ENCODE measurements at regions not wholly inside any gene's neighbourhood (a gene's known extent, or its start where the extent isn't known, plus 50 kb on each side); places are given as distances from the start of the nearest gene placed in this dataset.

DNA sequence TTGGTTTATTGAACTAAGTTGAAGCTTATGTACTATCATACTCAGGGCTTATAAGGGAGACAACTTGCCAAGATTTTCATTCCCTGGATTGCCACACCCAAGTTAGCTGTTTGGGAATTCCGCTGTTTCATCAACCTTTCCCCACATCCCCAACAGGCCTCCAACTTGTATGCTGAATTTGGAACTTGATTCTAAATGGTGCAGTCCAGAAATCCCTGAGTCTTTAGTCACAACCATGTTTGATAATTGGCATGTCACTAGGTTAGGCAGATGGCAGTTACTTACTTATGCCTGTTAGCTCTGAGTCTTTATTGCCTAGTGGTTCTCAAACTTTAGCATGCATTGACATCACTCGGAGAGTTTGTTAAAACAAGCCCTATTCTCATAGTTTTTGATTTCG is 135.4 kb upstream of the PRPS1L1 start:
- H3K36me3 ChIP-seq (ENCODE audit: insufficient read depth, low read length): no peaks in the 10 kb centered on the region
- no peaks in the 10 kb centered on the region for H3K4me1 ChIP-seq (ENCODE audit: insufficient read depth, low read length)
- no peak overlapping the region for H3K4me3 ChIP-seq (ENCODE audit: low read length)
- H3K27me3 ChIP-seq (ENCODE audit: insufficient read depth, low read length): no peaks in the 10 kb centered on the region
- no peaks in the 10 kb centered on the region for H3K9me3 ChIP-seq (ENCODE audit: low read length)
- H2AFZ ChIP-seq (ENCODE audit: low read depth, low read length): no peak overlapping the region

DNA sequence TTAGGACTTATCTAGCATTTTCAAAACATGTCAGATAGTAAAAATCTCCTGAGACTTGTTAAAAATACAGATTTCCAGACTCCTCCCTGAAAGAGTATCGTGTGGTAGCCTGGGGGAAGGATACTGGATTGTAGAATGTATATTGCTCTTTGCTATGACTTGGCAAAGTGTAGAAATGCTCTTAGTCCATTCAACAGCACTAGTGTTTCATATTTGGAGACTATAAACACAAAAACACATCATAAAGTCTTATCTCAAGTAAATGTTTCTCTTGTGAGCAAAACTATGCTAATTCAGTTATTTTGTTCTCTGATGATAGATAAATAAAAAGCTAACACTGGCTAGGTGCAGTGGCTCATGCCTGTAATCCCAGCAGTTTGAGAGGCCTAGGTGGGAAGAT is 137.5 kb upstream of the PRPS1L1 start:
- Histone ChIP-seq H3K4me1 (ENCODE audit: insufficient read depth, low read length) (no peaks in the 10 kb centered on the region), H3K9me3 (ENCODE audit: low read length) (no peaks in the 10 kb centered on the region), H3K36me3 (ENCODE audit: insufficient read depth, low read length) (no peaks in the 10 kb centered on the region), H3K27me3 (ENCODE audit: insufficient read depth, low read length) (no peaks in the 10 kb centered on the region), H2AFZ (ENCODE audit: low read depth, low read length) (no peak overlapping the region), H3K4me3 (ENCODE audit: low read length) (no peak overlapping the region)

DNA sequence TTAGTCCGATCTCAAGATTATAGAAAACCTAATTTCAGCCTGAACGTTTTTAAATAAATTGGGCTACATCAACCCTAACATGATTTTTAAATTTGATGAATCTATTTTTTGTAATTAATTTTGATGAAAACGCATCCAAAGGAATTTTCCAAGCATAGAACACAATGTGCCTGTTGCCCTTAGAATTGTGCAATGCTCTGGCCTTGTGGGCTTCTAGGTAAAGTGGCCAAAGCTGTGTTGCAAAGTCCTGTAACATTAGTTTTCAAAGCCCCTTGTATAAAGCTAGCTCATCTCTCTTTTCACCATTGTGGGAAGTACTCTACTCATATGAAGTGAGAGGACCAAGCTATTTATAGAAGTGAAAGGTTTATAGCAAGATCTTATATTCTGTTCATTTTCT is 138.4 kb upstream of the PRPS1L1 start:
- Histone ChIP-seq H3K36me3 (ENCODE audit: insufficient read depth, low read length) (no peaks in the 10 kb centered on the region), H3K9me3 (ENCODE audit: low read length) (no peaks in the 10 kb centered on the region), H3K4me1 (ENCODE audit: insufficient read depth, low read length) (no peaks in the 10 kb centered on the region), H2AFZ (ENCODE audit: low read depth, low read length) (no peak overlapping the region), H3K27me3 (ENCODE audit: insufficient read depth, low read length) (no peaks in the 10 kb centered on the region), H3K4me3 (ENCODE audit: low read length) (no peak overlapping the region)

DNA sequence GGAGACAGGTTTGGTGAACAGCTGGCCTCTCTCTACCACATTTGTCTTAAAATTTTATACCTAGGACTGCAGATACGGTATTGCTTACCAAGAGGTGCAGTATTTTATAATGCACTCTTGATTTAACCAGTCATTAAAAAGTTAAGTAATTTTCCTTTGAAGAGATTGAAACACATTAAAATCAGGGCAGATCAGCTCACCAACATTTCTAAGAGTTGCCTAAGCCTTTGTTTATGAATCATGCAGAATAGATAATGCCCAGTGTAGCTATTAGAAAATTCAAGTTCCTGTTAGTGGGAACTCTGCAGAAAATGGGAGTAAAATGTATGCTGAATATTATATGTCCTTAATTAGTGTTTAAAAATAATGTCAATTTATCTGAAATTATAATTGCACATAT is 140.2 kb upstream of the PRPS1L1 start:
- no peaks in the 10 kb centered on the region for H3K27me3 ChIP-seq (ENCODE audit: insufficient read depth, low read length)
- no peaks in the 10 kb centered on the region for H3K9me3 ChIP-seq (ENCODE audit: low read length)
- no peak overlapping the region for H2AFZ ChIP-seq (ENCODE audit: low read depth, low read length)
- no peaks in the 10 kb centered on the region for H3K36me3 ChIP-seq (ENCODE audit: insufficient read depth, low read length)
- no peaks in the 10 kb centered on the region for H3K4me1 ChIP-seq (ENCODE audit: insufficient read depth, low read length)
- H3K4me3 ChIP-seq (ENCODE audit: low read length): no peak overlapping the region

DNA sequence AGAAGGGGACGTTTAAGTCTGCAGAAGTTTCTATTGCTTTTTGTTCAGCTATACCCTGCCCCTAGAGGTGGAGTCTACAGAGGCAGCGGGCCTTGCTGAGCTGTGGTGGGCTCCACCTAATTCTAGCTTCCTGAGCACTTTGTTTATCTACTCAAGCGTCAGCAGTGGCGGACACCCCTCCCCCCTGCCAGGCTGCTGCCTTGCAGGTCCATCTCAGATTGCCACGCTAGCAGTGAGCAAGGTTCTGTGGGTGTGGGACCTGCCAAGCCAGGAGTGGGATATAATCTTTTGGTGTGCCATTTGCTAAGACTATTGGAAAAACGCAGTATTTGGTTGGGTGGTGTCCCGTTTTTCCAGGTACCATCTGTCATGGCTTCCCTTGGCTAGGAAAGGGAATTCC is 147.3 kb upstream of the PRPS1L1 start:
- Histone ChIP-seq H3K36me3 (ENCODE audit: insufficient read depth, low read length) (no peaks in the 10 kb centered on the region), H2AFZ (ENCODE audit: low read depth, low read length) (no peak overlapping the region), H3K27me3 (ENCODE audit: insufficient read depth, low read length) (no peaks in the 10 kb centered on the region), H3K9me3 (ENCODE audit: low read length) (no peaks in the 10 kb centered on the region), H3K4me1 (ENCODE audit: insufficient read depth, low read length) (no peaks in the 10 kb centered on the region), H3K4me3 (ENCODE audit: low read length) (no peak overlapping the region)

DNA sequence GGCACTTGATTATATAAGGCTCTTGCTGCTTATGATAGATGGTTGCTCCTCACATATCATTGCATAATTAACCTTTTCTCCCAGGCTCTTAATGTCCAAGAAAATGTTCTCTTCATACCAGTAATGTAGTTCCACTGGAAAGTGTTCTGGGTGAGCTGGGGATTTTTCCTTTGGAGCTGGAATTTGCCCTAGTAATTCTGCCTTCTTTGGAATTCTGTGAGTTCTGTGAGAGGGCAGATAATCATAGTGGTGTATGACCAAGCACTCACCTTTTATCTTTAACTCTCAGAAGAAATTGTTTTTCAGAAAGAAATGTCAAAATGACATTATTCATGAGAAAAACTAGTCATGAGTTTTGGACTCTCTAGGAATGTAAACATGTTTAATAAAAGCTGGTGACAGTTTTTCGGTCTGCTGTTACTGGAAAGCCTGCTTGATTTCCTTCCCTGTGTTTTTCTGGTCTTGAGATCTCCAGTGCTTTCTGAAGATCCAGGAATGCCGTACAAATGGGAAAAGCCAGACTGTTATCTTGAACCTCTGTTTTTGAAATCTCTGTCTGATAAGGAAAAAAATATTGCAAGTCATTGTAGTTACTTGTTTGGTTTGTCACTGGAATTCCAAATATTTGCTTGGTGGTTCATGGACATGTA is 148.3 kb upstream of the PRPS1L1 start:
- H3K36me3 ChIP-seq (ENCODE audit: insufficient read depth, low read length): no peaks in the 10 kb centered on the region
- no peaks in the 10 kb centered on the region for H3K9me3 ChIP-seq (ENCODE audit: low read length)
- no peaks in the 10 kb centered on the region for H3K4me1 ChIP-seq (ENCODE audit: insufficient read depth, low read length)
- H2AFZ ChIP-seq (ENCODE audit: low read depth, low read length): no peak overlapping the region
- no peaks in the 10 kb centered on the region for H3K27me3 ChIP-seq (ENCODE audit: insufficient read depth, low read length)
- no peak overlapping the region for H3K4me3 ChIP-seq (ENCODE audit: low read length)

DNA sequence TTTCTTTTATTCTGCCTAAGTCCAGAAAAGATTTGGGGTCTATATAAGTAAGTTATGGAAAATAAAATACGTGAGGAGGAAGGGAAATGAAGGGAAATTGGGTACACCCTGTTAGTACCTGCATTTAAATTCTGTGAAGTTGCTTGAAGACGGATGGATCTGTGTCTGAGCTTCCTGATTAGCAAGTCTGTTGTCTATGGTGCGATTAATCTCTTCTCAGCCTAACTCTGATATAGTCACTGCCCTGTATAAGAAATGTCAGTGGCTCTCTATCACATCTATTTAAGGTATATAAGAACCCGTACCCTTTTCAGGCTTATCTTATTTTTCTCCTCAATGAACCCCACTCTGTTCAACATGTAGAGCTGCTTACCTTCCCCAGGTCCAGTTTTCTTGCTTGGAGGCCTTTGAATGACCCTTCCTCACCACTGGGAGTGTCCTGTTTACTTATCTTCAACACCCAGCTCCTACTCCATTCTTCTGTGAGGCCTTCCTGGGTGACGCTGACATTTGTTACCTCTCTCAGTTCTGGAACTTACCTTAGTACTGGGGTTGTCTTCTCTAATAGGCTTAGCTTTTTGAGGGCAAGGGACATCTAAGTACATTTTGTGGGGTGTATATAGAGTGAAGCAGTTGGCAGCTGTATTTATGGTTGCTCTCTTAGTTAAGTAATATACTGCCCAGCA is 149.6 kb upstream of the PRPS1L1 start:
- no peaks in the 10 kb centered on the region for H3K4me1 ChIP-seq (ENCODE audit: insufficient read depth, low read length)
- no peaks in the 10 kb centered on the region for H3K9me3 ChIP-seq (ENCODE audit: low read length)
- H2AFZ ChIP-seq (ENCODE audit: low read depth, low read length): no peak overlapping the region
- H3K27me3 ChIP-seq (ENCODE audit: insufficient read depth, low read length): no peaks in the 10 kb centered on the region
- no peak overlapping the region for H3K4me3 ChIP-seq (ENCODE audit: low read length)
- H3K36me3 ChIP-seq (ENCODE audit: insufficient read depth, low read length): no peaks in the 10 kb centered on the region

DNA sequence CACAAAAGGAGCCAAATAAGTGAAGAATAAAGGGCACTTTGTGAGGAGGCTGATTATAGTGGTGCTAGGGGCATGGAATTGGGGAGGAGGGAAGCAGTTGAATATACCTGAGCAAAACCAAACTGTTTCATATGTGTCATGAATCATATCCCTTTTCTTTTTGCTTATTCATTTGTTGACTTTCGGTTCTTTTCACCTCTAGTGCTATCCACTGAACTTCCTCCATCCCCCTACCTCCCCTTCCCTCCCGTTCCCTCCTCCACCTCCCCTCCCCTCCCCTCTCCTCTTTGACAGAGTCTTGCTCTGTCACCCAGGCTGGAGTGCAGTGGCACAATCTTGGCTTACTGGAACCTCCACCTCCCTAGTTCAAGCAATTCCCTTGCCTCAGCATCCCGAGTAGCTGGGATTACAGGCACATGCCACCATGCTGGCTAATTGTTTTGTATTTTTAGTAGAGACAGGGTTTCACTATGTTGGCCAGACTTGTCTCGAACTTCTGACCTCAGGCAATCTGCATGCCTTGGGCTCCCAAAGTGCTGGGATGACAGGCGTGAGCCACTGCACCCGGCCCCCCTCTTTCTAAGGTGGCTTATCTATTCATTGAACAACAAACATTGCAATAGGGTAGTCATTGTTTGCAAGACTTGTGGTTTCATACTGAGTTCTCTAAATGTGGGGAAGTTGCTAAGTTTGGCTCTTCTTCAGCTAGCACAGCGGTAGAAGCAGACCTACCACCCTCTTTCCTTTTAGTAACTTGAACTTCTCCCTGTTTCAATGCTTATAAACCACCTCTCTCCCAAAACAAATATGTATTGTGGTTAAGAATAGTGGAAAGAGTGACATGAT is 150.4 kb upstream of the PRPS1L1 start:
- no peaks in the 10 kb centered on the region for H3K27me3 ChIP-seq (ENCODE audit: insufficient read depth, low read length)
- H3K36me3 ChIP-seq (ENCODE audit: insufficient read depth, low read length): no peaks in the 10 kb centered on the region

DNA sequence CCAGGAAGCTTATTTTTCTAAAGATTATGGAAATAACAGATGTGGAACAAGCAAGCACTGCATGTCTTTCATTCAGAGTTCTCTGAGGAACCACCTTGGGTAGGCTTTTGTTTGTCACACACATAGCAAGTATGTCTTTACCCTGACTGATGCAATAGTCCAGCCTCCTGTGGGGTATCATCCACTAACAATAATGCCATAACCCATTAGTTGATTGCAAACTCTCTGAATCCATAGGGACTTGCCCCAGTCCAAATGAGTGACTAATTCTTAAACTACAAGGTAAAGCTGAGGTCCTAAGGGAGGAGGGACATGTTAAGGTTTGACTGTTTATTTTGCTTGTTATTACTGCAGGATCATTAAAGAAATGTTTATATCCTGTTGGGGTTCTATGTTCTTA is 151.4 kb upstream of the PRPS1L1 start:
- Histone ChIP-seq H3K4me1 (ENCODE audit: insufficient read depth, low read length) (no peaks in the 10 kb centered on the region), H2AFZ (ENCODE audit: low read depth, low read length) (no peak overlapping the region), H3K27me3 (ENCODE audit: insufficient read depth, low read length) (no peaks in the 10 kb centered on the region), H3K4me3 (ENCODE audit: low read length) (no peak overlapping the region), H3K9me3 (ENCODE audit: low read length) (no peaks in the 10 kb centered on the region), H3K36me3 (ENCODE audit: insufficient read depth, low read length) (no peaks in the 10 kb centered on the region)

More for the DNA sequence above, 150.4 kb upstream of the PRPS1L1 start:
- H3K4me1 ChIP-seq (ENCODE audit: insufficient read depth, low read length): no peaks in the 10 kb centered on the region
- H3K9me3 ChIP-seq (ENCODE audit: low read length): no peaks in the 10 kb centered on the region
- H2AFZ ChIP-seq (ENCODE audit: low read depth, low read length): no peak overlapping the region
- no peak overlapping the region for H3K4me3 ChIP-seq (ENCODE audit: low read length)

DNA sequence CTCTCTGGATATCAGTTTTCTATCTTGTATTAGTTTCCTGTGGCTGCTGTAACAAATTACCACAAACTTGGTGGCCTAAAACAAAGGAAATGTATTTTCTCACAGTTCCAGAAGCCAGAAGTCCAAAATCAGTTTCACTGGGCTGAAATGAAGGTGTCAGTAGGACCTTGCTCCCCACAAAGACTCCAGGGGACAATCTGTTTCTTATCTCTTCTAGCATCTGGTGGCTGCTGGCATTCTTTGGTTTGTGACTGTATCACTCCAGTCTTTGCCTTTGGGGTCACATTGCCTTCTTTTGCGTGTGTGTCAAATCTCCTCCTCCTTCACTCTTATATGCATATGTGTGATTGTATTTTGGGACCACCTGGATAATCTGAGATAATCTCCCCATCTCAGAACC is 153.0 kb upstream of the PRPS1L1 start:
- Histone ChIP-seq H3K4me1 (ENCODE audit: insufficient read depth, low read length) (no peaks in the 10 kb centered on the region), H2AFZ (ENCODE audit: low read depth, low read length) (no peak overlapping the region), H3K27me3 (ENCODE audit: insufficient read depth, low read length) (no peaks in the 10 kb centered on the region), H3K9me3 (ENCODE audit: low read length) (no peaks in the 10 kb centered on the region), H3K36me3 (ENCODE audit: insufficient read depth, low read length) (no peaks in the 10 kb centered on the region), H3K4me3 (ENCODE audit: low read length) (no peak overlapping the region)

DNA sequence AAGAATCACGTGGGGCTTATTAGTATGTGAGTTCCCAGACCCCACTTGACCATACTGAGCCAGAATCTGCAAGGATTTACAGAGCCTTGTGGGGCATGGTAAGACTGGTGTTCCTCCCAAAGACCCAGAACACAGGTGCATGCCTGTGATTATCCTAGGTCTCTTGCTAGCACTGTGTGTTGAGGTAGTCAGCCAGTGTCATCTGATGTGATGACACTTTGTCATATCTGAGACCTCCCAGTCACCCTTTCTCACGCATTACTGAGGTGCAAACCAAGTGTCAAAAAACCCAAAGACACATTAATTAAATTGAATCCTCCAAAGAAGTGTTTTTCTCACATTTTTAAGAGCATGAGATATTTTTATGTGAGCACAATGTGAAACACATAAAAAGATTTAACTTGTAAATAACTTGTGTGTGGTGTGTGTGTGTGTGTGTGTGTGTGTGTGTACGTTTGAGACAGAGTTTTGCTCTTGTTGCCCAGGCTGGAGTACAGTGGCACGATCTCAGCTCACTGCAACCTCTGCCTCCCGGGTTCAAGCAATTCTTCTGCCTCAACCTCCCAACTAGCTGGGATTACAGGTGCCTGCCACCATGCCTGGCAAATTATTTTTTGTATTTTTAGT is 162.0 kb upstream of the PRPS1L1 start:
- H2AFZ ChIP-seq (ENCODE audit: low read depth, low read length): no peak overlapping the region
- no peaks in the 10 kb centered on the region for H3K27me3 ChIP-seq (ENCODE audit: insufficient read depth, low read length)
- no peaks in the 10 kb centered on the region for H3K9me3 ChIP-seq (ENCODE audit: low read length)
- H3K4me1 ChIP-seq (ENCODE audit: insufficient read depth, low read length): no peaks in the 10 kb centered on the region
- no peak overlapping the region for H3K4me3 ChIP-seq (ENCODE audit: low read length)
- no peaks in the 10 kb centered on the region for H3K36me3 ChIP-seq (ENCODE audit: insufficient read depth, low read length)

DNA sequence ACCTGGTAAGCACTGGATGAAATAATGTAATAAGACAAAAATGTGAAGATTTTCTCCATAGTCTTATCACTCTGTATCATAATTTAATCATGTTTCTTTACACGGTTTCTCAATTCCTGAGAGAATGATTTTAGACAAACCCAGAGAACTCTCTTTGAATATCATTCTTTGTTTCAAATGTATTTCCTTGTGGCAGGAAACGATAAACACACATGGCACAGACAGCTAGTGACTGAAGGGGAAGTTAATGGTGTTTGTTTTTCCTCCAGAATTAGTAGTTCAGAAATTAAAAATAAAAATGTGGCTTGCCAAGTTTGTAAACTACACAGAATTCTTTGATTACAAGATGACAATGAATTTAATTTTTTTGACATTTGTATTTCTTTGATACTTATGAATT is 163.7 kb upstream of the PRPS1L1 start:
- Histone ChIP-seq H3K4me1 (ENCODE audit: insufficient read depth, low read length) (no peaks in the 10 kb centered on the region), H3K9me3 (ENCODE audit: low read length) (no peaks in the 10 kb centered on the region), H2AFZ (ENCODE audit: low read depth, low read length) (no peak overlapping the region), H3K27me3 (ENCODE audit: insufficient read depth, low read length) (no peaks in the 10 kb centered on the region), H3K36me3 (ENCODE audit: insufficient read depth, low read length) (no peaks in the 10 kb centered on the region), H3K4me3 (ENCODE audit: low read length) (no peak overlapping the region)
